ENCODE measurements at regions not wholly inside any gene's neighbourhood (a gene's known extent, or its start where the extent isn't known, plus 50 kb on each side); places are given as distances from the start of the nearest gene placed in this dataset.

DNA sequence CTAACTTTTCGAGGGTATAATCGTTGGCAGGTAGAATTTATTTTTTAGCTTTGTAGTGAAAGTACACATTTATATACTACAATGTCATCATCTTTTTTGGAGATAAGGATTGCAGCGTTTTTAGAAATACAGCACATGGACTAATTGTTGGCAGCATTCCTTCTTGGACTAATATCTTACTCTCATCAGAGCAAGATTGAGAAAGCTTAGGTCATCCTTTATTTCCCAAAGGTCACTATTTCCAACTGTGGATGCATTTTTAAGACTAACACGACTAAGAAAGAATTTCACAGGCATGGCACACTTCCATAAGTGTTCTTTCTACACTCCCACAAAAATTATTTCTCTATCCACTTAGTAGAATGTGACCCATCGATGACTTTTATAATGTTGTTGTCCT lies 732.3 kb downstream of the NCAM2 start:
- peak; percentile 26 for DNase-seq

DNA sequence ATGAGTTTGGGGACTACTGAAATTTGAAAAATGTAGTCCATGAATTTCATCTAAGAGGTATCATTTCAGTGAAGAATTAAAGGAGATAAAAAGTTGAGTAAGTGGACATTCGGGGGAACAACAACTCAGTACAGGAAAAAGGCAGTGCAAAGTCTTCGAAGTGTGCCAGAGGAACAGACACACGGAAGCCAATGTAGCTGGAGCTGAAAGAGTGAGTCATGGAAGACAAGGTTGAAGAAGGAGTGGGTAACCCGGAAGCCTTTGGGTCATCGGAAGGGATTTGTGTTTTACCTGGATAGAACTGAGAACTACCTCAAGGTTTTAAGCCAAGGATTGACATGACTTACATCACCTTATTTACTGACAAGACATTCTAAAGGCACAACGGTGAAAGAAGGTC lies 733.4 kb downstream of the NCAM2 start:
- no peak for DNase-seq

DNA sequence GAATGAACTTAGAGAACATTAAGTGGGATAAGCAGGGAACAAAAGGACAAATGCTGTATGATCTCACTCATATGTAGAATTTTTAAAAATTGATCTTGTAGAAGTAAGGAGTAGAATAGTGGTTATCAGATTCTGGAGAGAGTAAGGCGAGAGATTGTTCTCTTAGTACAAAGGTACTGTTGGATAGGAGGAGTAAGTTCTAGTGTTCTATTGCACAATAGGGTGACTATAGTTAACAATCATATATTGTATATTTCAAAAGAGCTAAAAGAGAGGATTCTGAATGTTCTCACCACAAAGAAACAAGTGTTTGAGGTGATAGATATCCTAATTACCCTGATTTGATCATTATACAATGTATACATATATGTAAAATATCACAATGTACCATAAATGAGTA lies 735.9 kb downstream of the NCAM2 start:
- DNase-seq: no peak

DNA sequence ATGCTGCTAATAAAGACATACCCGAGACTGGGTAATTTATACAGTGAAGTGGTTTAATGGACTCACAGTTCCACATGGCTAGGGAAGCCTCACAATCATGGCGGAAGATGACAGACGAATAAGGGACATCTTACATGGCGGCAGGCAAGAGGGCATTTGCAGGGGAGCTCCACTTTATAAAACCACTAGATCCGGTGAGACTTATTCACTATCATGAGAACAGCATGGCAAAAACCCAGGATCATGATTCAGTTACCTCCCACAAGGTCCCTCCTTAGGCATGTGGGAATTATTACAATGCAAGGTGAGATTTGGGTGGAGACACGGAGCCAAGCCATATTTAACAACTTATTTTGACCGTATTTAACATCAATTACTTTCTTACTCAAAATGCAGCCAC lies 739.0 kb downstream of the NCAM2 start:
- DNase-seq: no peak

DNA sequence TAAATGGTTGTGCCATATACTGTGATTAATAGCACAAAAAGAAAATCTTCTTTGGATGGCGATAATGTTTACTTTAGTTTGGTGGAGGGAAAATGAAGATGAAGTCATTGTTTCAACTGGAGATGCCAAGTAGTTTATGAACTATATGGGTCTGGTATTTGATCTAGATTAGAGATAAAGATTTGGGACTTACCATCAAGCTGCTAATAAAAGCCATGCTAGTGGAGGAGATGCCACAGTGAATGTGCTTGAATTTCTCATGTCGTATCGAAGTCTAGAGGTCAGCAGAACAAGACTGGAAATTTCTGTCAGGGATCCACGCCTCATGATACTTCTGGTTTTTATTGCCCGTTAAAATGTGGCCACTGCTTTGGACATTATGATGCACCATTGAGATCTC lies 742.0 kb downstream of the NCAM2 start:
- DNase-seq: no peak

DNA sequence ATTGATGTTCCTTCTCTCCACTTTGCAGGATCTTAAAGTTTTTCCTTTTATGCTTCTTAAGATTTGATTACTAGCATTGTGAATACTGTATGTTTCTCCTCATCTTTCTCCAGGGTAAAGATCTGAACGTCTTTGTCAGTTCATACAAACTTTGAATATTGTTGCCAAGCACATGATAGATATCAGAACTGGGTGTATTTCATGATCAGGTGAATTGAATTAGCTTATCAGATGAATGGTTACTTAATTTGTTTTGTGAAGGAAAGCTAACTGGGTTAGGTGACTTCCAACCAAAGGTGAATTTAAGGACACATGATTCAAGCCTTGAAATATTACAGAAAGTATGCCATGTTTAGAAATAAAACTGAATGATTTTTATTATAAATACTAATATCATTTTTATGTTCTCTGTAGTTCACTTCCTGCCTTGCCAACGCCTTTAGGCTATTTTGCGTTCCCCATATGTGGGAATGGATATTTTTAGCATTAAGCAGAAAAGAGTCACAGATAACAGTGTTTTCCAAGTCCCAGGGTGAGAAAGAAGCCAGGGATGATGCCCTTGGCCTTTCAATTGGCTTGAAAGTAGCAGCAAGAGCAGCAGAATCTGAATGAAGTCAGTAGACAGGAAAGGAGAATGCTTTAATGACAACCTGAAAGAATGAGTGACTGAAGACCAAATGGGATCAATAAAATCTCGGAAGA lies 752.1 kb downstream of the NCAM2 start:
- no peak for DNase-seq

DNA sequence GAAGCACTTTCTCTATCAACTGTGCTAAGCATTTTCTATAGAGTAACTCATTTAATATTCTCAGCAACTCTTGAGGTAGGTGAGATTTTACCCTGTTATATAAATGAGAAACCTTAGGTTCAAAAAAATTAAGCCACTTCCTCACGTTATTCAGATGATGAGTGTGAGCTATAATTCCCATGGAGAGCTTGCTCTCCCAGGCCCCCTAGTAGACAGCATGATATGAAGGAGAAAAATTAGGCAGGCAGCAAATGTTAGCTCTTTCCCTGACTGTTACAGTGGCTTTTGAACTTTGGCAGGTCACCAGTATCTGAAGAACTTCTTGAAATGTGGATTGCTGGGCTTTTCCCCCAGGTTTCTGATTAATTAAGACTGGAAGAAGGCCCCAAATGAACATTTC lies 753.1 kb downstream of the NCAM2 start:
- no peak for DNase-seq

DNA sequence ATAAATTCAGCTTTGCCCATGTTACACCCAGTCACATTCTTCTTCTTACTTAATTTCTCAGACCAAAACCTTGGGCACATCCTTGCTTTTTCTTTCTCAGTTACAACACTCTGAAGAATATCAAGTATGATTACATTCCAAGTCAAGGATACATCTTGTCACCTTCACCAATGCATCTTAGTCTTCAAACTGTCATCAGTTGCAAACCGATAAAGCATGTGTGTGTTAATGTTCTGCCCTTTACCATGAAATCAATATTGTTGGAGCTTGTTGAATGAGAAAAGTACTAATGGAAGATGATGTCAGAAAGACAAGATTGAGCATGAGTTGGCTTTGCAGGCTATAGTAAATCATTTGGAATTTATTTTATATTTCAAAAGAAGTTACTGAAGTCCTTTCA lies 764.6 kb downstream of the NCAM2 start:
- DNase-seq: no peak

DNA sequence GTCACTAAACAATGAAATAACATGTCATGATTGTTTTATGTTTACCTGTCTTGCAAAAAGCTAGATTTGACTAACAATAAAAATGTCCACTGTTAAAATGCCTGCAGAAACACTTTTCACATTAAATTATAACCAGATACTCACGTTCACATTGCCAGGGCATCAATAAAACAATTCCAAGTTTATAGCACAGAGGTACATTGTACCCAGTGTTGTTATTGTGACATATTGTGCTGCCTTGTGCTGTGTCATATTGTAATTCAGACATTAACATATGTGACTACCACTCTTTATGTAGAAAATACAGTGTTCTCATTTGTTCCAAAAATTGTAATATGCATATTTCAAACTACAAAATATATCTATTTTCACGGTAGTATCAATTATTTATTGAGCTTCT lies 766.1 kb downstream of the NCAM2 start:
- no peak for DNase-seq

DNA sequence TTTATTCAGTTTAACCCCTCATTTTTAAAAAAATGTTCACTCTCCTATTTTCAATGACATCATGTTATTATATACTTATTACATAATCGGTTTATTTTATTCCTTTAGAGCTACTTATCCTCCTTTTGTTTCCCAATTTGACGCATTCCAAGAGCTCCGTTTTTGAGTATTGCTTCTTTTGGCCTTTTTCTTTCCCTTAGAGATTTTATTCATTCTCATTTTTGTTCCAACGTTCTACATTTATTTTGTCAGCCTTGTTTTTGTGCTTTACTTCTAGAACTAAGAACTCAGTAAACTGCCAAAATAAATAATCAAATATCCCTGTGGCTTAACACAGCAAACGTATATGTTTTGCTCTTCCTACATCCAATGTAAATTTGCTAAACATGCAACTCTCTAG lies 769.1 kb downstream of the NCAM2 start:
- DNase-seq: no peak

DNA sequence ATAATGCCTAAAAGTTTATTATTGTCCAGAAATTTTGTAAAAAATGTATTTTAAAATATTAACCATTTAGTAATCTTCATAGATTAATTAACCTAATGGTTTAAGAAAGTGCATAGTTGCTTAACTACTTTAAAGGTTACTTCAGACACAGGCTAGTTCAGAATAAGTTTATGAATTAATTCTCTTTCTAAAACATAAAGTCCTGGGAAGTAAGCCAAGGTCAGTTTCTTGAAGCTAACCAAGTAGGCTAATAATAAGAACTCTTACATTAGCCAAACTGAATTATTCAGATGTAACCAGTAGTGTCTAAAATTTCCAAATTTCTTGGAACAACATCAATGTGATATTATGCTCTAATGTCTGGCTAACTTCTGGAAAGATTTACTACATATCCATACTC lies 790.4 kb downstream of the NCAM2 start:
- no peak for DNase-seq

DNA sequence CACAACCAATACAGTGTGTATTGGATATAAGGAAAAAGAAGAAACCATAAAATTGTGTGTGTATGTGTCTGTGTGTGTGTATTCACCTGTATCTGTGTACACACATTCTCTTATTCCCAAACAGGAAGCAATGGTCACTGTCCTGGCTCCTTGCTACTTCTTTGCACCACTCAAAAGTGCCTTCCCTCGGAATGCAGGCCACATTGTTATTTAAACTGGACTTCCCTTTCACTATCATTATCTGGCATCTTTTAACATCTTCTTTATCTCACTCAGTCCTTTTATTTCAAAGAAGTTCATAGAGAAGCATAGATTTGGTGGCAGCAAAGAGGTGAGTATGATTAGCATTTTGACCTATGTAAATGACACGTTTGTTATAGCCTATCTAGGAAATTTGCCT lies 803.7 kb downstream of the NCAM2 start:
- DNase-seq: no peak

DNA sequence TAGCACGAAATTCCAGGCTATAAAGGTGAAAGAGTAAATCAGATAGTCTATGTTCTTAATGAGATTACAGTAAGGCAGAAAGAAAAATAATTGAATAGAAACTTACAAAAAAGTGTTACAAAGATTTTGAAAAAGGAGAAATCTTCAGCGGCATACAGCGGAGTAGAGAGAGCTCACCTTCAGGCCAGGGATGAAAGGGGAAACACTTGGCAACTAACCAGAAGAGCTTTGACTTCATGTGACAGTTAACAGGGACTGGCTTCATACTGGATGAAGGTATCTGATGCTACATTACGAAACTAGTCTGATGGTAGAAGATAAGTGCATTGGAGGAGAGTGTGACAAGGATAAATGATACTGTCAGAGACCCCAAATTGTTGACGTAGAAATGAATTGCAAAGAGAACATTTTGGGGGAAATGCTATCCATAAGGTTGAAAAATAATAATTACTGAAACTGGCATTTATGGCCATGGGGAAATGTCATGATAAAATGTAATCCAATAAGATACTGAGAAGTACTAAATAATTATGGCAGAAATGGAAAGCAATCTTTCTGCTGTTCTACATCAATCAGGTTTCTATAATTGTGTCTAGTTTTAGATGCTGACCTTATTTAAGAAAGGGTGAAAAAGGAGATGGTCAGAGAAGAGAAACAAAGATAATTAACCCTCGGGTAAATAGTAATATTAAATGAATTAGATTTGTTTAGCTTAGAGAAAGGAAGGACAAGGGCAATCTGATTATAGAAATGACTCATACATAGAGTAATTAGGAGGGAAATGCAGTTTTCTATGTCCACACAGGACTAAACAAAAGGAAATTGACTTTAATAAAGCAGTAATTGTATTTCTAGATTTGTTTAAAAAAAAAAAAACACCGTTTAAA lies 808.7 kb downstream of the NCAM2 start:
- no peak for DNase-seq

DNA sequence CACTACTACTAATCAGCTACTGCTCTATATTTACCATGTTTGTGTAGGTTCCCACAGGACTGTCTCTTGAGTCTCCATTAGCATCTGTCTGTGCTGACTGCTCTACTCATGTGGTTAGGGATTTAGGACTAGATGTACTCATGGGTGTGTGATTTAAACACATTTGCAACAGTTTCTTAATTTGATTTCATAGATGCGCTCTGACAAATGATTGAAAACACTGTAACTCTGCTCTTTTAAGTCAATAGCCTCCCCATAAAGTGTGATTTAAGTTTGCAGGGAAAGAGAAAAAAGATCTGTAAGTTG lies 809.3 kb downstream of the NCAM2 start:
- DNase-seq: no peak

DNA sequence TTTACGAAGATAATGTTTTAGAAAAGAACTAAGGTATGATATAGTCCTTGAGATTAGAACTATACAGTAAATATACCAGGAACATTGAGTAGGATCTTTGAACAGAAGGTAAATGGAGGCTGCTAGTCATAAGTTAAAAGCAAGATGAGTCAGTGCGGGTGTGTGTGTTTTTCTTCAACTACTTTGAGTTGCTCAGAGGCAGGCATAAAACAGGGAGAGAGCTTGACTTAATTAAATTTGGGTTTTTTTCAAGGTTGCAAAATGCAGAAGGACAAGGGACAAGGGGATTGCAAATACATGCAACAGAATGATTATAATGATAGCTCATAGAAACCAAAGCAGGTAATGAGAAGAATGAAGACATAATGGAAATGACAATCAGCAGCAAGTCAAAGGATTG lies 815.1 kb downstream of the NCAM2 start:
- DNase-seq: no peak

DNA sequence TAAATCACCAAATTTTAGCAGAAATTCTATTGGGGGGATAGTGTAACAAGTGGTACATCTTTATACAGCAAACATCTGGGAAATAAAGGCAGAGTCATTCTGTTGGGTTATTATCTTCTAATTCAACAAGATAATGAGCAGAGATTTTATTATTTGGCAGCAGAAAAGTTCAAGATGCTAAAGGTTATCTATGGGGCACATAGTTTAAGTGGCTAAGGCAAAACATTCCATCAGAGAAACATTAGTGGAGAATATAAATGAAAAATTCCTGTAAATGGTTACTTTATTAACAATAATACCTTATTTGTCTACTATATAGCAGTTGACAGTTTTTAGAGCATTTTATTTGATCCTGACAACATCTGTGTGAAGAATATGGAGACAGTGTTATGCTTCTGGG lies 815.7 kb downstream of the NCAM2 start:
- no peak for DNase-seq

DNA sequence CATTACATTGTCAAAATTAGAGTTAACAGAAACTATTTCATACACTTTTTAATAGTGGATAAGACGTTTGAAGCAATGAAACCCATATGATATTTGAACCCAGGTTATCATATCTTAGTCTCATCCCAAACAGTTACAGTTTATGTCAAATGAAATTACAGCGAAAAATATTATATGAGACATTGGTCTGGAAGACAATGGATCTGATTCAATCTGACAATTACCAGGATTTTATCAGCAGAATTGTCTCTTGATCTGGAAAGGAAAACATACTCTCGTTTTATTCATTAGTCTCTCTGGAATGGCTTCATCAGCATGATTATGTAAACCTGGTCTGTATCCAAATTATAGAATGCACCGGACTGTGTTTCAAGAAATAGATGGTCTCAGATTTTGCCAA lies 818.6 kb downstream of the NCAM2 start:
- DNase-seq: no peak

DNA sequence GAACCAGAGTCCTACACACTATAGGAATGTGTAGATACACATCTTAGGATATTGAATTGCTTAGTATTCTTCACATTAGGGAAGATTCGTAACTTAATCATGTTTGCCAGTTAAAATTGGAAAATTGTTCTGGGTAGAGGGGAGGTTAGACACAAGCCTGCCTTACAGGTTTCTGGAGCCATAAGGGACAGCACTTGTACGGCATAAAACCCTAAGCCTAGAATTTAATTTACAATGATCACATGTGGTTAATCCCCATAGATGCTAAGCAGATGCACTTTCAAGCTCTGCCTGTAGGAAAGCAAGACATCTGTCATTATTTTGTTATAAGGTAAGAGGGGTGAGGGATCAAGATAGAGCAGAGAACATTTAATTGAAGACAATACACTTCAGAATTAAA lies 820.7 kb downstream of the NCAM2 start:
- no peak for DNase-seq

DNA sequence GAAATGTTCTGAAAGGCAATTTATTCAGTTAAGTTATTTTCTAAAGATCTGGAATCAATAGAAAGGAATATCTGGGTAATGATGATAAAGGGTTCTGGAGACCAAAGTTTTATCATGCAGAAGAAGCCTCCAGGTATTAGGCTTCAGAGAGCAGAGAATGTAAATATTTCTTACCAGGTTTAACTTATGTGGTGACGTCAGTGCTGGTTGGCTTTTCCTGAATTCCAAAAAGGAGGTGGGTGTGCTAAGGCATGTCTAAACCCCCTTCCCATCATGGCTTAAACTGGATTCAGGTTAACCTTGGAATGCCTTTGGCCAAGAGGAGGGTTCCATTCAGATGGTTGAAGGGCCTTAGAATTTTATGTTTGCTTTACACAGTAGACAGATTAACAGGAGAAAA lies 829.9 kb downstream of the NCAM2 start:
- no peak for DNase-seq

DNA sequence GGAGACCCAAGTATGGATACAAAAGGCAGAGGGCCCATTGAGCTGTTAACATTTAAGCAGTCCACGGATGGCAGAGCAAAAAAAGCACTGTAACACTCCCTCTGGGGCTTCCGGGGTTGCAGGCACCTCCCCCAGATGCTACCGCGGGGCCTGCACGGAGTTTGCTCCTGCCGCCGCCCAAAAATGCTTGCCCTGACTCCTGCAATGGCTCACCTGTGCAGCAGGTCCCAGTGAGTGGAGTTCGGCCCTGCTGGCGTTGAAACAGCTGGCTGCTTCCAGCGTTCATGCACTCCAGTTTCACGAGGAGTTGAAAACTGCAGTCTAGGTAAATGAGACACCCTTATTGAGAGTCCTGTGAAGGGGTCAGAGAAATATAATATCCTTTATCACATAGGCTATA lies 832.8 kb downstream of the NCAM2 start:
- no peak for DNase-seq

DNA sequence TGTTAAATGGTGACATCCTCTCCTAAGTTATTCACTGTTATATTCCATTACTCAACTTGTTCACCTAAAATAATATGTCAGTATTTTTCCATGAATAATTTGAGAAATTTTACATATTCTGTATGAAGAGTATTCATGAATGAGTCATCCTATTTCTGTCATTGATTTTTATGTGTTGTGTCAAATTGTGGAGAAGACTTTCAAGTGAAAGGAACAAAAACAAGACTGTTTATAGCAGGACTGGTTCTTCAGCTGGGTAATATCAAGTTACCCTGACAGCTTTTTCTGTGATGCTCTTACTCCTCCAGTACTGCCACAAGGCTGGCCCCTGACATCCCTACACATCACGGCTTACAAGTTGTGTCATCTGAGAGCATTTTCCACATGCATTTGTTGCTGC lies 847.7 kb downstream of the NCAM2 start:
- DNase-seq: no peak

DNA sequence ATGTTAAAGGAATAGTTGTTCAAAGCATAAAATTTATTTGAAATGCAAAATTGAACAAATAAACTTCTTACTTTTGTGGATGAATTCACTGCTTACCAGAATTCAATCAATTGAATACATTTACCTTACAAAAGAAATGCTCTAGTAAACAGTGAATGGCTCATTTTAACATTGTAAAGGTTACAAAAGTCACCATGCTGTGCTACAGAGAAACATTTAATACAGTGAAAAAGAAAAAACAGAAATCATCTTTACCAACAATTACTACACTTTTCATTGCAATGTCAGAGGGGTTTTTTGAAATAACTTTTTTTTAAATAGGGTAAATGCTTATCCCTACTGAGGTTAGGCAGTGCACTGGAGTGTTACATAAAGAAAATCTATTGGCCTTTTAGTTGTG lies 853.0 kb downstream of the NCAM2 start:
- DNase-seq: no peak

DNA sequence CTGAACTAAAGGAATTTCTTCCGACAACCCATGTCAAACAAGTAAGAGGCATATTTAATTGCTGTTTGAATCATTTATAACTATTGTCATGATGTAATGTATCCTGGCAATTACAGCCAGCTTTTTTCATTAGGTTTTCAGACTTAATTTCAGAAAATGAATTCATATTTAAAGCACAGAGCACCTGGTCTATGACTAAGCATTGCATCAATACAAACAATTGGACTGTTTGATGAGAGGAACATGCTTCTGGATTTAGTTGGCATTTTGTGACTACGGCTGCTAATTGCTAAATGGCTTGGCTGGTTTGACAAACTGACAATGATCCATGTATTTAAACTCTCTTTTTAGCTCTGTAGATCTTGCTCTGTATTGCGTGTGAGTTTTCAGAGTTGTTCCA lies 853.4 kb downstream of the NCAM2 start:
- no peak for DNase-seq

DNA sequence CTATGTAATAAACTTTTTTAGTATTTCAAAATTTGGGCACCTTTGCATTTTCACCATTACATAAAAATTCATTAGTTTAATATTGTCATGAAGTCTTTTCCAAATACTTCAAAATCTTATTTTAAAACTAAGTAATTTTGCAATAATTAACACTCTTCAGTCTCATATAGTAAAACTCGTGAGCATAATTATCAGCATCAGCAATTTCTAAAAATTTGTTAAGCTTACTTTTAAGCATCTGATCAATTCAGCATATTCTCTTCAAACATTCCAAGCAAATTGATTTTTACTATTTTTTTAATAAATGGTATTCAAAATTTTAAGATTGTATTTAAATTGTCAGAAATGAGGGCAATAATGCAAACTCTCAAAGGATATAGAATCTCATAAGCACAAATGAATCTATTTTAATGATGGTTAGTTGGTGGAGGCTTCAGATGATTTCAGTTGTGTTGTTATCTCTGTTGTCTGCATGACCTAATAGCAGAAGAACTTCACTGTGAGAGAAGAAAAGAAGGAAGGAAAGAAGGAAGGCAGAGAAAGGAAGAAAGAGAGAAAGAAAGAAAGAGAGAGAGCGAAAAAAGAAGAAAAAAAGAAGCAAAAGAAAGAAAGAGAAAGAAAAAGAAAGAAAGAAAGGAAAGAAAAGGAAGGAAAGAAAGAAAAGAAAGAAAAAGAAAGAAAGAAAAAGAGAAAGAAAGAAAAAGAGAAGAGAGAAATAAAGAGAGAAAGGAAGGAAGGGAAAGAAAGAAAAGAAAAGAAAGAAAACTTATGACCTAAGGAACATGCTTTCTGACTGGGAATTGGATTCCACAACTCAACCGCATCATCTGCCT lies 860.5 kb downstream of the NCAM2 start:
- no peak for DNase-seq
